ENCODE measurements at regions not wholly inside any gene's neighbourhood (a gene's known extent, or its start where the extent isn't known, plus 50 kb on each side); places are given as distances from the start of the nearest gene placed in this dataset.

DNA sequence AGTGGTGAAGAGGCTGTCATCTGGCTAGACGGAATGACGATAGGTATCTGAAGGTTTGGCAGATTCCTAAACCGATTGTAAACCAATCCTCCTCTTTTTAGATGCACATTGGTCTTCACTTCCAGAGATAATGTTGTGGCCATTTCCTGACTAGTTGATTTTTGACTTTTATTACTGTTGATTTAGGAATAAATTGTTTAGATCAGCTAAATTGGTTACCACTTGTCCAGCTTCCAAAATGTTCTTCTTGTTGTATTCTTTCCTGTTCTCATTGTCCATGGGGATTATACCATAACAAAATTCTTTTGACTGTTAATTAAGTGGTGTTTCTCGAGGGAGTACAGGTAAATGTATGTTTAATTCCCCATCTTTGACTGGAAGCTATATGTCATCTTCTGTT, 119.7 kb downstream of the MACROH2A1 start:
- Mint-ChIP-seq H3K4me3 (no peak overlapping the region), H3K36me3 (ENCODE audit: low read depth) (no peaks in the 10 kb centered on the region), H3K27me3 (peaks cover 17% of the 10 kb centered on the region), H3K9me3 (no peaks in the 10 kb centered on the region), H3K27ac (no peak overlapping the region), H3K4me1 (ENCODE audit: low read depth) (no peaks in the 10 kb centered on the region)
- intact Hi-C loops (cut with micrococcal nuclease): no loop called here

GRCh38 chr5:135276151-135276550, 122.9 kb downstream of the MACROH2A1 start:
- Mint-ChIP-seq H3K36me3 (ENCODE audit: low read depth) (no peaks in the 10 kb centered on the region), H3K4me1 (ENCODE audit: low read depth) (peaks cover 7% of the 10 kb centered on the region), H3K27me3 (peaks cover 12% of the 10 kb centered on the region), H3K9me3 (no peaks in the 10 kb centered on the region), H3K4me3 (no peak overlapping the region), H3K27ac (no peak overlapping the region)
- intact Hi-C loops (cut with micrococcal nuclease): no loop called here

GRCh38 chr5:135273212-135273611, 125.8 kb downstream of the MACROH2A1 start:
- H3K4me3 Mint-ChIP-seq: no peak overlapping the region
- peaks cover 9% of the 10 kb centered on the region for H3K27me3 Mint-ChIP-seq
- no peaks in the 10 kb centered on the region for H3K9me3 Mint-ChIP-seq

GRCh38 chr5:135272311-135272805, 126.7 kb downstream of the MACROH2A1 start:
- H3K36me3 Mint-ChIP-seq (ENCODE audit: low read depth): no peaks in the 10 kb centered on the region
- no peak overlapping the region for H3K27ac Mint-ChIP-seq
- no peak overlapping the region for H3K4me3 Mint-ChIP-seq
- intact Hi-C loops (cut with micrococcal nuclease): no loop called here
- peaks cover 7% of the 10 kb centered on the region for H3K4me1 Mint-ChIP-seq (ENCODE audit: low read depth)
- peaks cover 7% of the 10 kb centered on the region for H3K27me3 Mint-ChIP-seq
- no peaks in the 10 kb centered on the region for H3K9me3 Mint-ChIP-seq

More at GRCh38 chr5:135273212-135273611, 125.8 kb downstream of the MACROH2A1 start:
- intact Hi-C loops (cut with micrococcal nuclease): no loop called here
- H3K36me3 Mint-ChIP-seq (ENCODE audit: low read depth): no peaks in the 10 kb centered on the region
- no peak overlapping the region for H3K27ac Mint-ChIP-seq
- peaks cover 7% of the 10 kb centered on the region for H3K4me1 Mint-ChIP-seq (ENCODE audit: low read depth)

DNA sequence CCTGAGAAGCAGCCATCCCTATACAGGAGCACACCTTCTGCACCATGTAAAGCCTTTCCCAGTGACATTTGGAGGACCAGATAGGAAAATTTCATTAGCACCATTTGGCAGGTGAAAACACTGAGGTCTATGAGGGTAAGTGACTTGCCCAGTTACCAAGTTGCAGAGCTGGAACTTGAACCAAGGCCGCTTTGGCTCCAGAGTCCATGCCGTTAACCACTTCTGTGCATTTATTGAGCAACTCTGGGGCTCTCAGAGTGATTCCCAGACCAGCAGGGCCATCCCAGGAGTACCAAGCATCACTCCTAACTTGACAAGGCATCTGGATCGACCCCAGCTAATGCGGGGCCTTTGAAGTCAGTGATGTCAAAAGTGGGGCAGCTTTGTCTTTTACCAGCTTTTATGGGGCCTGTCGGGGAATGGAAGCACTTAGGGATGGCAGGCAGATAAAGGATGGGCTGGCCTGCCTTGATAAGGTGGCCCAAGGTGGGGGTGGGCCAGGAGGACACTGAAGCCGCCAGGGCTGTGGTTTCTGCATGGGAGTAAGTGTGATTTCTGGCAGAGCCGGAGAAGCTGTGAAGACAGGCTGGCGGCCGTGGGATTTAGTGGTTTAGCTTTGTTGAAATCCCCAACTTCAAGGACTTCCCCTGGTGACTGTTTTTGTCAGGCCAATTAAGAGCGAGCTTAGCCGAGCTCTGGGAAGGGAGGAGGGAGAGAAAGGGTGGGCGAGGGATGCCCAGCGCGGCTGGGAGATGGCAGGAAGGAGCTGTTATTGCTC, 127.3 kb downstream of the MACROH2A1 start:
- Mint-ChIP-seq H3K9me3 (no peaks in the 10 kb centered on the region), H3K27ac (no peak overlapping the region), H3K4me3 (no peak overlapping the region), H3K36me3 (ENCODE audit: low read depth) (no peaks in the 10 kb centered on the region), H3K27me3 (peaks cover 7% of the 10 kb centered on the region), H3K4me1 (ENCODE audit: low read depth) (peaks cover 7% of the 10 kb centered on the region)
- intact Hi-C loops (cut with micrococcal nuclease): no loop called here

- Mint-ChIP-seq H3K27me3 (peaks cover 15% of the 10 kb centered on the region), H3K4me3 (no peak overlapping the region), H3K27ac (no peak overlapping the region), H3K4me1 (ENCODE audit: low read depth) (peaks cover 7% of the 10 kb centered on the region), H3K9me3 (no peaks in the 10 kb centered on the region), H3K36me3 (ENCODE audit: low read depth) (no peaks in the 10 kb centered on the region)
- intact Hi-C loops (cut with micrococcal nuclease): no loop called here
These were observed 129.1 kb downstream of the MACROH2A1 start for GRCh38 chr5:135269931-135270421.

- Mint-ChIP-seq H3K27ac (no peak overlapping the region), H3K36me3 (ENCODE audit: low read depth) (no peaks in the 10 kb centered on the region), H3K4me1 (ENCODE audit: low read depth) (peaks cover 7% of the 10 kb centered on the region), H3K4me3 (no peak overlapping the region), H3K27me3 (peaks cover 15% of the 10 kb centered on the region), H3K9me3 (no peaks in the 10 kb centered on the region)
- intact Hi-C loops (cut with micrococcal nuclease): no loop called here
These were observed 129.8 kb downstream of the MACROH2A1 start for GRCh38 chr5:135269199-135269598.

GRCh38 chr5:135266975-135267374, 132.1 kb downstream of the MACROH2A1 start:
- intact Hi-C loops (cut with micrococcal nuclease): no loop called here
- Mint-ChIP-seq H3K27me3 (peaks cover 13% of the 10 kb centered on the region), H3K4me1 (ENCODE audit: low read depth) (peaks cover 4% of the 10 kb centered on the region), H3K4me3 (no peak overlapping the region), H3K9me3 (no peaks in the 10 kb centered on the region), H3K27ac (no peak overlapping the region), H3K36me3 (ENCODE audit: low read depth) (no peaks in the 10 kb centered on the region)

DNA sequence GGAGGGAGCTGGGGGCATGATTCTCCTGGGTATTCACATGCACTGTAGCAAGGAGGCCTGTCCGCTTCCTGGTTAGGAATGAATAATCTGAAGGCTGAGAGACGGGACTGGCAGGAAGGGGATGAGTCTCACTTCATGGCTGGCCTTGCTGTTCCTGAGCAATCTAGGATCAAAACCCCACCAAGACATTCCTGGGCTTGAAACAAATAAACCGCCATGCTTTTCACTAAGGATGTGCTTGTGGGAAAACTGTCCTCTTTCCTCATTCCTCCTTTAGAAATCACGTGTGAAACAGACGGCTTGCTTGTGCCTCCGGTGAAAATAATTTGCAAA, 132.8 kb downstream of the MACROH2A1 start:
- Mint-ChIP-seq H3K36me3 (ENCODE audit: low read depth) (no peaks in the 10 kb centered on the region), H3K4me3 (no peak overlapping the region), H3K4me1 (ENCODE audit: low read depth) (no peaks in the 10 kb centered on the region), H3K9me3 (no peaks in the 10 kb centered on the region), H3K27ac (no peak overlapping the region), H3K27me3 (peaks cover 9% of the 10 kb centered on the region)
- intact Hi-C loops (cut with micrococcal nuclease): no loop called here

GRCh38 chr5:135265497-135266302, 133.3 kb downstream of the MACROH2A1 start:
- Mint-ChIP-seq H3K36me3 (ENCODE audit: low read depth) (no peaks in the 10 kb centered on the region), H3K27me3 (peaks cover 9% of the 10 kb centered on the region), H3K4me3 (no peak overlapping the region), H3K4me1 (ENCODE audit: low read depth) (no peaks in the 10 kb centered on the region), H3K27ac (no peak overlapping the region), H3K9me3 (no peaks in the 10 kb centered on the region)
- intact Hi-C loops (cut with micrococcal nuclease): no loop called here

DNA sequence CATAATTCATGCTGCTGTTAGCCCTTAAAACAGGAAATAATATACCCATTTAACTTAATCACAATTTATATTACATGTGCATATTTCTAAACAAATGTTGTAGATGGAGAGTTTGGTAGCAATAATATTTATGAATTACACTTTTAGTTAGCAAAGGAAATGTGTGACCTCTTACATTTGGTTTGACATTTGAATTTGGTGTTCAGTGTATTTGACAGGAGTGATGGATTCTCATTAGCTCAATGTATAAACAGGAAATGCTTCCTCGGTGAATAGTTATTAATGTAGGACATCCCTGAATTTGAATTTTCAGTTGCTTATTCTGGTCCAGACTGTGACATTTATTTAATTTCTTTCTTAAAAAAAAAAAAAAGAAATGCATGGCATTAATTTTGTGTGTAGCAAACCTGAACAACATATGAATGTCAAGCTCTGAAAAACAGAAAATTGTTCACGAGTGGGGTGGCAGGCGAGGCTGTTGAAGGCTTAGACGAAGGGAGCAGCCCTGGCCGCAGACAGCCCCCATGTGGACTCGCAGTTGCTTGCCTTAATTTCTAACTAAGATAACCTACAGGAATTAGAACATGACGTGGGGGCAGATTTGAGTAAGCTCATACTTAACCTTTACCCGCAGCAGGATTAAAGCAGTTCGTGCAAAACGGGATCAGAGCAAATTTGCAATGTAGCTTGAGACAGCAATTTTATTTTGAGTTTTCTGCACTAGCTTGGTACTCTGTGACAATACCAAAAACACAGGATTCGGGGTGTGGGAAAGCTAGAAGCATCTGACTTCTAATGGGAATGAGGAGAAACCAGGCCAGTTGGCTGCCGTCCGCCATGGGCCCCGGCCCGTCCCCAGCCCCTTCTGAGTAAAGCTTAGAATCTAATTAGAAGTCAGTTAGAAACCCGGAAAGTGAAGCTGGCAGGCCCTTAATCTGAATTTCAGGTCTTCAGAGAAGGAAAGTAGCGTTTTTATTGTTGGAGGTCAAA, 134.3 kb downstream of the MACROH2A1 start:
- peaks cover 4% of the 10 kb centered on the region for H3K9me3 Mint-ChIP-seq
- peaks cover 8% of the 10 kb centered on the region for H3K27me3 Mint-ChIP-seq
- no peak overlapping the region for H3K4me3 Mint-ChIP-seq
- H3K4me1 Mint-ChIP-seq (ENCODE audit: low read depth): no peaks in the 10 kb centered on the region
- intact Hi-C loops (cut with micrococcal nuclease): no loop called here
- no peaks in the 10 kb centered on the region for H3K36me3 Mint-ChIP-seq (ENCODE audit: low read depth)
- H3K27ac Mint-ChIP-seq: no peak overlapping the region

GRCh38 chr5:135263022-135263668, 135.9 kb downstream of the MACROH2A1 start:
- intact Hi-C loops (cut with micrococcal nuclease): no loop called here
- H3K27me3 Mint-ChIP-seq: peaks cover 8% of the 10 kb centered on the region
- H3K4me3 Mint-ChIP-seq: no peak overlapping the region

DNA sequence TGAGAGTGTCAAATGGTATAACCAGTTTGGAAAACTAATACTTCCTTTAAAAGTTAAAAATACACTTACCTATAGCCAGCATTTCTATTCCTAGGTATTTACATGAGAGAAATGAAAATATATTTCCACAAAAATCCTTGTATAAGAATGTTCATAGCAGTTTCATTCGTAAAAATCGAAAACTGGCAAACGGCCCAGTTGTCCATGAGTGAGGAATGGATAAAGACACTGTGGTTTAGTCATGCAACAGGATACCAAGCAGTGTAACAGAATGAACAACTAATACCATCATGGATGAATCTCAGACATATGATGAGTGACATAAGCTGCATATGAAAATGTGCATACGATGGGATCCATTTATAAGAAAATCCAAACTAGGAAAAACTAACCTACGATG, 136.7 kb downstream of the MACROH2A1 start:
- no peak overlapping the region for H3K27ac Mint-ChIP-seq
- H3K27me3 Mint-ChIP-seq: peaks cover 8% of the 10 kb centered on the region
- H3K36me3 Mint-ChIP-seq (ENCODE audit: low read depth): no peaks in the 10 kb centered on the region
- intact Hi-C loops (cut with micrococcal nuclease): no loop called here
- H3K9me3 Mint-ChIP-seq: peaks cover 9% of the 10 kb centered on the region
- no peaks in the 10 kb centered on the region for H3K4me1 Mint-ChIP-seq (ENCODE audit: low read depth)
- H3K4me3 Mint-ChIP-seq: no peak overlapping the region

More at GRCh38 chr5:135263022-135263668, 135.9 kb downstream of the MACROH2A1 start:
- H3K36me3 Mint-ChIP-seq (ENCODE audit: low read depth): no peaks in the 10 kb centered on the region
- peaks cover 9% of the 10 kb centered on the region for H3K9me3 Mint-ChIP-seq
- no peaks in the 10 kb centered on the region for H3K4me1 Mint-ChIP-seq (ENCODE audit: low read depth)
- no peak overlapping the region for H3K27ac Mint-ChIP-seq

All from dendritic cell treated with granulocyte-macrophage colony-stimulating factor and Interleukin-4, amounts not matched to agents 40 ng/mL and 50 ng/mL, for 4 days (primary cell).